ENCODE measurements at regions not wholly inside any gene's neighbourhood (a gene's known extent, or its start where the extent isn't known, plus 50 kb on each side); places are given as distances from the start of the nearest gene placed in this dataset.
A peak's percentile ranks its signal among the peaks of the same experiment; 100 is the strongest.

GRCh38 chrX:68950937-68951336 is 122.1 kb downstream of the EFNB1 start:
- Histone ChIP-seq H3K4me2 (ENCODE audit: low read depth, low read length) (no peak overlapping the region), H2AK5ac (ENCODE audit: low read depth, low read length) (no peak overlapping the region), H3K9me1 (ENCODE audit: insufficient read depth, low read length) (no peaks in the 10 kb centered on the region; the same call in 1 of the 2 replicates), H2AFZ (replicated peaks; ENCODE audit: low read length, poor library complexity) (no peak overlapping the region), H3K9me3 (ENCODE audit: control insufficient read depth, insufficient read depth, low read length) (peaks cover 7% of the 10 kb centered on the region), H3K18ac (ENCODE audit: low read depth, low read length) (no peak overlapping the region), H3K27ac (ENCODE audit: insufficient read depth, low read length) (no peak overlapping the region), H4K91ac (ENCODE audit: insufficient read depth, low read depth, low read length) (no peak overlapping the region), H3K56ac (ENCODE audit: extremely low read depth, insufficient read depth, low read length) (no peak overlapping the region), H3K23ac (ENCODE audit: low read depth, low read length) (no peak overlapping the region), H3K36me3 (ENCODE audit: control insufficient read depth, insufficient read depth, low read length) (no peaks in the 10 kb centered on the region), H4K20me1 (ENCODE audit: insufficient read depth, low read length) (no peaks in the 10 kb centered on the region), H3K14ac (replicated peaks; ENCODE audit: low read depth, low read length) (no peak overlapping the region), H3K9ac (ENCODE audit: low read depth, low read length) (no peak overlapping the region), H4K8ac (ENCODE audit: low read depth in 2 of 2, low read length in 2 of 2) (no peak overlapping the region), H2BK5ac (ENCODE audit: low read depth, low read length, poor library complexity, severe bottlenecking) (no peak overlapping the region), H3K4me1 (ENCODE audit: control insufficient read depth, insufficient read depth, low read length) (no peaks in the 10 kb centered on the region), H2BK20ac (ENCODE audit: low read depth, low read length) (no peak overlapping the region), H4K5ac (ENCODE audit: low read depth, low read length) (no peak overlapping the region), H2BK15ac (ENCODE audit: low read depth, low read length) (no peak overlapping the region), H2BK120ac (ENCODE audit: low read depth, low read length) (no peak overlapping the region), H2AK9ac (replicated peaks; ENCODE audit: low read depth, low read length, poor library complexity) (no peak overlapping the region), H3K79me1 (ENCODE audit: low read depth in 1 of 2, low read length in 2 of 2) (no peaks in the 10 kb centered on the region), H3K4ac (ENCODE audit: low read depth, low read length) (no peak overlapping the region), H3K4me3 (ENCODE audit: insufficient read depth, low read depth, low read length) (no peak overlapping the region), H3K27me3 (ENCODE audit: control insufficient read depth, insufficient read depth, low read length) (peaks cover 13% of the 10 kb centered on the region)
- TF ChIP-seq RAD21 (IDR thresholded peaks at IDR 0.05; ENCODE audit: low read length) (no peak), CEBPB (IDR thresholded peaks at IDR 0.05; ENCODE audit: low read depth, low read length) (peak; percentile 30; the same call in 1 of the 2 replicates), CTCF (conservative IDR thresholded peaks at IDR 0.05; ENCODE audit: low read depth, low read length) (no peak), MAFK (IDR thresholded peaks at IDR 0.05; ENCODE audit: low read depth, low read length) (no peak), RCOR1 (IDR thresholded peaks at IDR 0.05; ENCODE audit: insufficient replicate concordance, low read length) (no peak), RFX5 (IDR thresholded peaks at IDR 0.05; ENCODE audit: low read depth, low read length) (no peak)
- no CpG with 5 or more reads among the region's 2 CpGs for WGBS, 2 experiments (ENCODE audit: extremely low coverage in 2 of 2, insufficient read length in 1 of 2)
- dilution Hi-C loops (cut with HindIII; ENCODE audit: low sequenced_read_pairs, unreplicated experiment), result no loop called here
- BruUV-seq (replicated peaks), result no TSS peak
- ChIA-PET CTCF (no interaction called here), POLR2A (ENCODE audit: unreplicated experiment) (no interaction called here)
- ATAC-seq (ENCODE audit: low read depth) (no peak), DNase-seq (no peak)
- intact Hi-C loops (cut with micrococcal nuclease), result no loop called here
- in situ Hi-C loops (cut with MboI; ENCODE audit: low sequenced_read_pairs), result no loop called here

Measured in IMR-90 (cell line).